ENCODE measurements at regions not wholly inside any gene's neighbourhood (a gene's known extent, or its start where the extent isn't known, plus 50 kb on each side); places are given as distances from the start of the nearest gene placed in this dataset.
"Not testable (repeated sequence)": the region's sequence is repeated elsewhere in the genome, so short reads cannot be mapped to it uniquely, and the experiment has no call there.

- no peak for DNase-seq
Observed at GRCh38 chr14:71551291-71551950, 380.8 kb upstream of the RGS6 start.

- DNase-seq: no peak
Observed at GRCh38 chr14:71552809-71553208, 379.4 kb upstream of the RGS6 start.

- no peak for DNase-seq
Observed at GRCh38 chr14:71553779-71554178, 378.4 kb upstream of the RGS6 start.

GRCh38 chr14:71554323-71554722, 377.9 kb upstream of the RGS6 start:
- peak; percentile 35 for DNase-seq

GRCh38 chr14:71554959-71555612, 377.1 kb upstream of the RGS6 start:
- peak; percentile 12 for DNase-seq

- peak; percentile 70 for DNase-seq
Observed at GRCh38 chr14:71555654-71556559, 376.3 kb upstream of the RGS6 start.

GRCh38 chr14:71556730-71557129, 375.5 kb upstream of the RGS6 start:
- no peak for DNase-seq

GRCh38 chr14:71557351-71557750, 374.9 kb upstream of the RGS6 start:
- no peak for DNase-seq

- not testable (repeated sequence) for DNase-seq
Observed at GRCh38 chr14:71558943-71559342, 373.3 kb upstream of the RGS6 start.

GRCh38 chr14:71560751-71561150, 371.5 kb upstream of the RGS6 start:
- DNase-seq: no peak

- no peak for DNase-seq
Observed at GRCh38 chr14:71563492-71564153, 368.6 kb upstream of the RGS6 start.

GRCh38 chr14:71566276-71566675, 366.0 kb upstream of the RGS6 start:
- DNase-seq: peak; percentile 29

- DNase-seq: not testable (repeated sequence)
Observed at GRCh38 chr14:71567499-71568133, 364.6 kb upstream of the RGS6 start.

- no peak for DNase-seq
Observed at GRCh38 chr14:71574976-71575375, 357.3 kb upstream of the RGS6 start.

GRCh38 chr14:71576472-71576871, 355.8 kb upstream of the RGS6 start:
- DNase-seq: no peak

GRCh38 chr14:71579331-71579730, 352.9 kb upstream of the RGS6 start:
- DNase-seq: no peak

- DNase-seq: peak; percentile 29
Observed at GRCh38 chr14:71582705-71583104, 349.5 kb upstream of the RGS6 start.

GRCh38 chr14:71583194-71583593, 349.0 kb upstream of the RGS6 start:
- peak; percentile 53 for DNase-seq

- no peak for DNase-seq
Observed at GRCh38 chr14:71583705-71584104, 348.5 kb upstream of the RGS6 start.

GRCh38 chr14:71585361-71585760, 346.9 kb upstream of the RGS6 start:
- no peak for DNase-seq

GRCh38 chr14:71586131-71586897, 345.9 kb upstream of the RGS6 start:
- DNase-seq: no peak

GRCh38 chr14:71588028-71588427, 344.2 kb upstream of the RGS6 start:
- DNase-seq: no peak
